ENCODE measurements at regions not wholly inside any gene's neighbourhood (a gene's known extent, or its start where the extent isn't known, plus 50 kb on each side); places are given as distances from the start of the nearest gene placed in this dataset.

DNA sequence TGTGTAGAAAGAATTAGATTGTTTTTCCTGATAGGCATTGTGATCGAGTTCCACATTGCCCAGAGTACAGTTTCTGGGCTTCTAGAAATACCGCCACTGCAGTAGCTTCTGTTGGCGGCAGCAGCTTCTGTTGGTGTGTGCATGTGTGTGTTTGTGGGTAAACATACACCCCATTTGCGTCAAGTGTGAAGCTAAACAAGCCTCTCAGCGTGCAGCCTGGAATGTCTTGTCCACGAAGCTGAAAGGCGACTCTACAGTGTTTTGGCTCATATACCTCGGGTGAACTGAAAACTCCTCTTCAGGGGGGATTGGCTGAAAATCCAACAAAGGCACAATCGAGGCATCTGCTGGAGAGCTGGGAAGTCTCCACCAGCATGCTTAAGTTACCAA is 112.0 kb upstream of the E2F8 start:
- no peak for DNase-seq

GRCh38 chr11:19352072-19352770 is 111.5 kb upstream of the E2F8 start:
- peak; percentile 38 for DNase-seq

GRCh38 chr11:19351426-19351825 is 110.7 kb upstream of the E2F8 start:
- DNase-seq = no peak

- DNase-seq = no peak
These were observed 109.4 kb upstream of the E2F8 start for GRCh38 chr11:19350160-19350559.

DNA sequence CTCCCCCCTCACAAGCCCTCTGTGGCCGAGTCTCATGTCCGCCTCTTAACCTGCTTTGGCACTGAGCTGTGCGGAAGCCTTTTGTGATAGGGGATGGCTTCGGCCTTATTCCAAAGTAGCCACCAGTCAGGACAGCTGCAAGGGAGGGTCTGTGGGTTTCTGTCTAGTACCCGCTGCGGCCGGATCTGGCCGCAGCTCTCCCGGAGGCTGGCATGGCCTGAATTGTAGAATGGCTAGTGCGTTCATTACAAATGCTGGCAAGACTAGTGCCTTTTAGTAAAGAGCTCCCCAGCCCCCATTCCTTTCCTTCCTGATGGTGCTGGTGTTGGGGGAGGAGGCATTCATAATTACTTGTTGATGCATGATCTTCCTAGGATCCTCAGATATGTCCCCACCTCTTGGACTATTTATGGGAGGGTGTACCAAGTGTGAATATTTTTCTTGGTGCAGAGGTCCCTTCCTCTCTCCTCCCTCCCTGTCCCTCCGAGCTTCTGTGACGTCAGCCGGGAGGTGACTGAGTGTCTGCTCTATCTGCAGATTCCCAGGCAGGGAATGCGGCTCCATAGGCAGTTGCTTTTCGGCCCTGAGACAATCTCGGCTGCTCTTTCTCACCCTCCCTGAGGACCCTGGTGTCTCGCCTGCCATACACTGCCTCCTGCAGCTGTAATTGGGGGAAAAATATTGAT is 108.7 kb upstream of the E2F8 start:
- DNase-seq = no peak

- no peak for DNase-seq
These were observed 107.2 kb upstream of the E2F8 start for GRCh38 chr11:19347911-19348310.

GRCh38 chr11:19345848-19346681 is 105.3 kb upstream of the E2F8 start:
- DNase-seq = no peak

- DNase-seq = no peak
These were observed 104.7 kb upstream of the E2F8 start for GRCh38 chr11:19345519-19345847.

DNA sequence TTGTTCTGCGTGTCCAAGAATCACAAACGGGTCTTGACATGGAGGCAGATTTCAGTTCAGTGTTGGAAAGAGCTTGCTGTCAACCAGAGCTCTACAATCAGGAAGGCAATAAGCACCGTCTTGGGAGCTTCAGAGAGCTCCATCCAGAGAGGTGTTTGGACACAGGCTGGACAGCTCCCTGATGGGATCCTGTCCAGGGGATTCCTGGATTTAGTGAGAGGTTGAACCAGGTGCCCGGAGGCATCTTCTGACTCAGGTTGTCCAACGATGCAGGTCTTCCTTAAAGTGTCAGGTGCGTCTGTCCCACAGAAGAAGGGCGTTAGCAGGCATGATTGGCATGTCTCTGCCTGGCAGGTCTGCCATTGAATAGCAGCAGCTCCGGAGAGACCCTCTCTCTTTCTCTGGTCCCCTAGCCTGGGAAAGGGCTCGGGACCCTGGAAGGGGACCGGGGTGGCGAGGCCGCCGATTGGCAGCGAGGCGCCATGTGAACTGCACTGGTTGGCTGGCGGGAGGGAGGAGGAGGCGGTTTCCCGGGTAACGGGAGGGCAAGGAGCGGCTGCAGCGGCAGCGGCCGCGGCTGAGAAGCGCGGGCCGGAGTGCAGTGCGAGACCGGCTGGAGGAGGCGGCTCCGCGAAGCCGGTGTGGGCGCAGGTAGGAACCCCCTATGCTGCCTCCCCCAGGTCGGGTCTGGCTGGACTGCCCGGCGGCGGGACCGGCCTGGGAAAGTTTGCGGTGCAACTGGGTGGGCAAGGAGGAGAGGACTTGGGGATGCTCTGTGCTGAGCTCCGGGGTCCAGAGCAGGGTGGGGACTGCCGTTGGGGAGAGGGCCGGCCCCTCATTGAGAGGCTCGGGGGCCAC is 104.1 kb upstream of the E2F8 start:
- peak; percentile 23 for DNase-seq

GRCh38 chr11:19342036-19342435 is 101.3 kb upstream of the E2F8 start:
- DNase-seq = no peak

DNA sequence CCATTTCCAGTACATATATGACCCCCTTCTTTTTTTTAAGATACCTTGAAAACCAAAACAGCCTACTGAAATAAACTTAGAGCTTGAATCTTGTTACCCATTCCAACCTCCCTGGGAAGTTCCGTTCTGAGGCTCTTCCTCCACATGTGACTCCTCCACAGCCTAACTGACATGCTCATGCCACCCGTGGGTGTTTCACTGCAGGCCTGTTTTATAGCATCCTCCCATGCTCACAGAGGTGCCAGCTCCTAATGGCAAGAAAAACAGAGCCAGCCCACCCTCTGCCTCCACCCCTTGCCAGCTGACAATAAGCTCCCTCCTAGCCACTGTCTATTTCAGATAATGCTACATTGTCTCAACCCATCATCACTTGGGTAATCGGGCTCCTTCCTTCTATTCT is 97.6 kb upstream of the E2F8 start:
- no peak for DNase-seq

DNA sequence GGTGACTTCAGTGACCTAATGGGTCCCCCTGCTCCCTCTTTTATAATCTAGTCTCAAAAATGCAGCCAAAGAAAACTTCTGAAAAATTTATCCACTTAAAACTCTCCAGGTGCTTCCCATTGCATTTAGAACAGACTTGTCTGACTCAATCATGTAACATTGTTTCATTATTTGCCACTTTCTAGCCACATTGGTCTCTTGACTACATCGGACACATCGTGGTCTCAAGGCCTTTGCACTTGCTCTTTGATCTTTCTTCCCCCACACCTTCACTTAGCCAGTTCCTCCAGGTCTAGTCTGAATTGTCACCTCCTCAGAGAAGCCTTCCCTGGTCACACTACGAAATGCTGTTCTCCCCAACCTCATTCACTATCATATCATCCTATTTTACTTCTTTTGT is 97.0 kb upstream of the E2F8 start:
- no peak for DNase-seq

DNA sequence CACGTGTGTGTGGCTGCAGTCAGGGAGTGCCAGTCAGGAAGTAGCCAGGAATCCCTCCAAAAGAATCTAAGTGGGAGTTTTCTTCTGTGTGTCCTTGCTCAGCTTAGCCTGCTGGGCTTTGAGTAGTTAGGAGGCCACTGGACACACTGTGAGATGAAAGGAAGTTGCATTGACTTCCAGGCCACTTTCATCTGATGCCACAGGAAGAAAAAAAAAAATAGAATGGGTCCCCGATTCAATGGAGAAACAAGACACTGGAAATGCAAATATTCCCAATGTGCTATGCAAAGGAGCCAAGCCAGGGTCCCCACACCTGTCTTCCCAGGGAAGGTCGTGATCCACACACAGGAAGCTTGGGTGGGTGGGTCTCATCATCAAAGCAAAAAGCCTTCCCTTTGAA is 95.6 kb upstream of the E2F8 start:
- DNase-seq = no peak

DNA sequence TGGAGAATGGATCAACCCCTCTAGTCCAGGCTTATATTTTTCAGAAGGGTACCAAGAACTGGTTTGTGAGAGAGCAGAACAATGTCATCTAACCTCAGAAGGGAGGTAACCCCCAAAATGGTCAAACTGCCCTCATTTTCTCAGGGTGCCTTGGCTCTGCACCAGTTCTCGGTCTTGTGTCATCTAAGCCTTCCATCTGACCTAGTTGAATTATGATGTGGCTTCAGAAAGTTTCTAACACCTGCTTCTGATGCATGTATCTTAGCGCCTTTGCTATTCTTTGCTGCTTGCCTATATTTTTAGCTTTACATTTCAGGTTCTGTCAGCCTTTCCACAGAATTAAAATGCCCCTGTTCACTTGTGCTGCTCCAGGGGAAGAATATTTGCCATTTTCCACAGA is 91.7 kb upstream of the E2F8 start:
- DNase-seq = no peak

GRCh38 chr11:19330416-19330815 is 89.7 kb upstream of the E2F8 start:
- no peak for DNase-seq

DNA sequence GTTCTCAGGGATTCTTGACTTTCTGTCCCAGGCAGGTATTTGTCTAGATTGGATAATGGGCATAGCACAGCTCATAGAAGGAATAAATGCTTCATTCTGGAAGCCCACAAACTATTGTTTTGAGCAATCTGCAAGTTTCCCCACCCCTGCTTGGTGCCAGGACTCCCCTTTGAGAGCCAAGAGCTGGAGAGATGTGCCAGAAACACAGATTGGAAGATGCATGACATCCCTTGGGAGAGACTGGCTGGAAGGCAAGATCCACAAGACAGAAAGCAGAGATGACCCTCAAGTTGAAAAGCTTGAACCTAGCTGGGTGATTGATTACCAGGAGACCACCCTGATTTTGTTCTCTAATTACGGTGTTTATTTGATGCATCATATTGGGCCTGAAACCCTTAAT is 89.2 kb upstream of the E2F8 start:
- no peak for DNase-seq

GRCh38 chr11:19328586-19329311 is 88.0 kb upstream of the E2F8 start:
- DNase-seq = no peak

GRCh38 chr11:19327280-19327679 is 86.5 kb upstream of the E2F8 start:
- DNase-seq = no peak

GRCh38 chr11:19326499-19326898 is 85.8 kb upstream of the E2F8 start:
- peak; percentile 5 for DNase-seq

DNA sequence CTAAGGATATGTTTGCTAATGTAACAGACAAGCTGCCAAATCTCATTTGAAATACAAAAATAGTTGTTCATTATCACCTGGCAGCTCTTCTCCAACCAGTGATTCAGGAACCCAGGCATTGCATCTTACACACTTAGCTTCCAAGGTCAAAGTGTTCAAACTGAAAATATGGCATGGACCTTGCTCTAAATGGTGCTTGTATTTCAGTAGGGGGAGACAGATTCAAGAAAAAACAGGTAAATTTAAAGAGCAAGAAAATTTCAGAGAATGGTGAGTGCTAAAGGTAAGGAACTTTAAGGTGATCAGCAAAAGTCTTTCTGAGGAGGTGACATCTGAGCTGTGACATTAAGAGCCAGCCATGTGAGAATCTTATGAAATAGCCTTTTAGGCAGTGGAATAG is 82.8 kb upstream of the E2F8 start:
- no peak for DNase-seq

GRCh38 chr11:19321351-19321750 is 80.6 kb upstream of the E2F8 start:
- no peak for DNase-seq

- no peak for DNase-seq
These were observed 80.1 kb upstream of the E2F8 start for GRCh38 chr11:19320827-19321226.

DNA sequence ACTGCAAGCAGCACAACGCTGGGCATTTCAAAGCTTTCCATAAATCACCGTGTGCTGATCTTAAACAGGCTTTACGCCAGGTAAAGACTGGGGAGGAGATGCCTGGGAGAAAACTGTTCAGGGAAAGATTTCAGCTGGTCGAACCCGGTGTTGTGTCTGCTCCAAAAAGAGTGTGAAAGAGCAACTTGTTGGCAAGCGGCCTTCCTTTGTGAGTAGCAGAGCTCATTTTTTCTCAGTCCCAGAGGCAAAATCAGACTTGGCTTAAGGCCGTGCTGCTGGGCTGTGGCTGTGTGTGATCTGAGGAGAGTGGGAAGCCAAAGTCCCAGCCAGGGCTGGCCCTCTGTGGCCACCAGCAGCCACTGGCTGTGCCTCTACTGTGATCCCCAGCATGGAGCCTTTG is 75.7 kb upstream of the E2F8 start:
- no peak for DNase-seq

Measured in DMS 273 treated with DMSO at 0.1 percent for 48 hours (cell line).